SK-N-SH treated with all-trans-retinoic acid at 6 μM for 48 hours (cell line): ENCODE measurements at regions not wholly inside any gene's neighbourhood (a gene's known extent, or its start where the extent isn't known, plus 50 kb on each side); places are given as distances from the start of the nearest gene placed in this dataset.

Source experiments
- BACH2 ChIP-seq: fragments of 250-450 bp; sonication (Bioruptor Pico); IDR thresholded peaks from 2 replicates; pipeline ENCODE4 v1.9.0; 2021; ENCODE audit warnings: mild to moderate bottlenecking, borderline replicate concordance
- CSDC2 ChIP-seq: fragments of 250-450 bp; sonication (Bioruptor Pico); IDR thresholded peaks from 2 replicates; pipeline ENCODE4 v1.5.0; 2020; ENCODE audit warnings: mild to moderate bottlenecking, moderate library complexity
- ESRRG ChIP-seq: fragments of 250-450 bp; sonication (Bioruptor Pico); IDR thresholded peaks from 2 replicates; pipeline ENCODE4 v1.6.1; 2021; ENCODE audit warnings: mild to moderate bottlenecking
- GLIS3 ChIP-seq: fragments of 250-450 bp; sonication (Bioruptor Pico); IDR thresholded peaks from 2 replicates; pipeline ENCODE4 v1.5.0; 2020; ENCODE audit warnings: mild to moderate bottlenecking, moderate library complexity
- POU6F1 ChIP-seq: fragments of 250-450 bp; sonication (Bioruptor Pico); IDR thresholded peaks from 2 replicates; pipeline ENCODE4 v1.8.0; 2021; ENCODE audit warnings: low read depth, mild to moderate bottlenecking, moderate library complexity, borderline replicate concordance
- PPARA ChIP-seq: fragments of 250-450 bp; sonication (Bioruptor Pico); IDR thresholded peaks from 2 replicates; pipeline ENCODE4 v1.5.0; 2020; ENCODE audit warnings: mild to moderate bottlenecking, borderline replicate concordance
- RARB ChIP-seq: fragments of 250-450 bp; sonication (Bioruptor Pico); IDR thresholded peaks from 2 replicates; pipeline ENCODE4 v1.8.0; 2021; ENCODE audit warnings: mild to moderate bottlenecking, moderate library complexity
- TCF4 ChIP-seq: fragments of 250-450 bp; sonication (Bioruptor Pico); IDR thresholded peaks from 2 replicates; pipeline ENCODE4 v1.8.0; 2021; ENCODE audit warnings: mild to moderate bottlenecking, moderate library complexity, borderline replicate concordance
- TSHZ2 ChIP-seq: fragments of 250-450 bp; sonication (Bioruptor Pico); IDR thresholded peaks from 2 replicates; pipeline ENCODE4 v1.5.0; 2020; ENCODE audit warnings: mild to moderate bottlenecking, moderate library complexity
- ZFP3 ChIP-seq: fragments of 250-450 bp; sonication (Bioruptor Pico); IDR thresholded peaks from 2 replicates; pipeline ENCODE4 v1.5.0; 2020; ENCODE audit warnings: mild to moderate bottlenecking, moderate library complexity
- ZFP30 ChIP-seq: fragments of 450-650 bp; formaldehyde crosslinking; IDR thresholded peaks from 2 replicates; pipeline ENCODE4 v1.5.0; 2022; ENCODE audit warnings: mild to moderate bottlenecking, moderate library complexity
- ZNF70 ChIP-seq: fragments of 450-650 bp; formaldehyde crosslinking; IDR thresholded peaks from 2 replicates; pipeline ENCODE4 v1.5.0; 2020; ENCODE audit warnings: mild to moderate bottlenecking, moderate library complexity

- TF ChIP-seq RARB (no peak), ZNF70 (CRISPR knock-in tag) (no peak), ESRRG (no peak), TSHZ2 (CRISPR knock-in tag) (no peak), PPARA (CRISPR knock-in tag) (no peak), CSDC2 (no peak; the same call in 1 of the 2 replicates), ZFP30 (CRISPR knock-in tag) (no peak), ZFP3 (no peak), BACH2 (CRISPR knock-in tag) (no peak), GLIS3 (CRISPR knock-in tag) (no peak), POU6F1 (no peak), TCF4 (no peak; the same call in 1 of the 2 replicates)
These were observed 69.6 kb upstream of the CCDC190 start for GRCh38 chr1:162930532-162930931.
